ENCODE measurements at regions not wholly inside any gene's neighbourhood (a gene's known extent, or its start where the extent isn't known, plus 50 kb on each side); places are given as distances from the start of the nearest gene placed in this dataset.

GRCh38 chr2:107364361-107364950 is 462.2 kb upstream of the RGPD4 start:
- no peaks in the 10 kb centered on the region for H3K36me3 ChIP-seq (ENCODE audit: control insufficient read depth, low read length)
- no peak overlapping the region for H3K4me2 ChIP-seq (ENCODE audit: low read length)
- no peaks in the 10 kb centered on the region for H3K9me2 ChIP-seq (replicated peaks; ENCODE audit: control insufficient read depth, low read length)
- H3K27me3 ChIP-seq (ENCODE audit: control insufficient read depth, low read length), result no peaks in the 10 kb centered on the region
- H3K79me2 ChIP-seq (ENCODE audit: control insufficient read depth, low read length), result no peaks in the 10 kb centered on the region
- H3K4me3 ChIP-seq (ENCODE audit: low read length), result no peak overlapping the region
- H3K4me1 ChIP-seq (ENCODE audit: control insufficient read depth, low read length), result no peaks in the 10 kb centered on the region
- no peaks in the 10 kb centered on the region for H4K20me1 ChIP-seq (ENCODE audit: control insufficient read depth, insufficient read depth, low read depth, low read length)
- no peaks in the 10 kb centered on the region for H3F3A ChIP-seq (ENCODE audit: control insufficient read depth, insufficient read depth)
- H3K9me3 ChIP-seq (ENCODE audit: control insufficient read depth, insufficient read depth, low read length), result no peaks in the 10 kb centered on the region
- H3K27ac ChIP-seq (ENCODE audit: low read depth, low read length), result no peak overlapping the region
- TF ChIP-seq EZH2phosphoT487 (IDR thresholded peaks at IDR 0.05; ENCODE audit: borderline replicate concordance, low read length) (no peak), CTCF (IDR thresholded peaks at IDR 0.05; ENCODE audit: low read depth, low read length, poor library complexity, severe bottlenecking) (no peak)

- no peak overlapping the region for H3K4me2 ChIP-seq (ENCODE audit: low read length)
- TF ChIP-seq EZH2phosphoT487 (IDR thresholded peaks at IDR 0.05; ENCODE audit: borderline replicate concordance, low read length) (no peak), CTCF (IDR thresholded peaks at IDR 0.05; ENCODE audit: low read depth, low read length, poor library complexity, severe bottlenecking) (no peak)
Measured at GRCh38 chr2:107374249-107374648, 452.4 kb upstream of the RGPD4 start.

GRCh38 chr2:107376909-107377308 is 449.8 kb upstream of the RGPD4 start:
- H4K20me1 ChIP-seq (ENCODE audit: control insufficient read depth, insufficient read depth, low read depth, low read length), result no peaks in the 10 kb centered on the region
- H3K4me1 ChIP-seq (ENCODE audit: control insufficient read depth, low read length), result no peaks in the 10 kb centered on the region
- no peak overlapping the region for H3K4me2 ChIP-seq (ENCODE audit: low read length)
- H3K9me3 ChIP-seq (ENCODE audit: control insufficient read depth, insufficient read depth, low read length), result no peaks in the 10 kb centered on the region
- no peaks in the 10 kb centered on the region for H3K27me3 ChIP-seq (ENCODE audit: control insufficient read depth, low read length)
- no peaks in the 10 kb centered on the region for H3K36me3 ChIP-seq (ENCODE audit: control insufficient read depth, low read length)
- no peaks in the 10 kb centered on the region for H3F3A ChIP-seq (ENCODE audit: control insufficient read depth, insufficient read depth)
- H3K4me3 ChIP-seq (ENCODE audit: low read length), result no peak overlapping the region
- no peaks in the 10 kb centered on the region for H3K9me2 ChIP-seq (replicated peaks; ENCODE audit: control insufficient read depth, low read length)
- H3K27ac ChIP-seq (ENCODE audit: low read depth, low read length), result no peak overlapping the region
- no peak for TF ChIP-seq CTCF (IDR thresholded peaks at IDR 0.05; ENCODE audit: low read depth, low read length, poor library complexity, severe bottlenecking)
- TF ChIP-seq EZH2phosphoT487 (IDR thresholded peaks at IDR 0.05; ENCODE audit: borderline replicate concordance, low read length), result no peak
- no peaks in the 10 kb centered on the region for H3K79me2 ChIP-seq (ENCODE audit: control insufficient read depth, low read length)

More at GRCh38 chr2:107374249-107374648, 452.4 kb upstream of the RGPD4 start:
- no peak overlapping the region for H3K4me3 ChIP-seq (ENCODE audit: low read length)
- H3K27ac ChIP-seq (ENCODE audit: low read depth, low read length), result no peak overlapping the region
- no peaks in the 10 kb centered on the region for H3K27me3 ChIP-seq (ENCODE audit: control insufficient read depth, low read length)
- no peaks in the 10 kb centered on the region for H4K20me1 ChIP-seq (ENCODE audit: control insufficient read depth, insufficient read depth, low read depth, low read length)
- no peaks in the 10 kb centered on the region for H3K4me1 ChIP-seq (ENCODE audit: control insufficient read depth, low read length)
- H3K36me3 ChIP-seq (ENCODE audit: control insufficient read depth, low read length), result no peaks in the 10 kb centered on the region
- H3F3A ChIP-seq (ENCODE audit: control insufficient read depth, insufficient read depth), result no peaks in the 10 kb centered on the region
- H3K9me3 ChIP-seq (ENCODE audit: control insufficient read depth, insufficient read depth, low read length), result no peaks in the 10 kb centered on the region
- H3K79me2 ChIP-seq (ENCODE audit: control insufficient read depth, low read length), result no peaks in the 10 kb centered on the region
- no peaks in the 10 kb centered on the region for H3K9me2 ChIP-seq (replicated peaks; ENCODE audit: control insufficient read depth, low read length)
